Astrocyte (in vitro differentiated cells and primary cell): ENCODE measurements at regions not wholly inside any gene's neighbourhood (a gene's known extent, or its start where the extent isn't known, plus 50 kb on each side); places are given as distances from the start of the nearest gene placed in this dataset.

Experiments used
- DNase-seq: peaks from one replicate; pipeline ENCODE4 v3.0.0-alpha.2; 2010; ENCODE audit warnings: low read depth
- FAIRE-seq: peaks from 2 replicates; lab custom pipeline; 2011; peaks lifted over from hg19 to GRCh38; lab: Jason Lieb, UNC
- H2AFZ ChIP-seq: 2 replicates; pipeline ENCODE4 v1.6.0; 2012; ENCODE audit warnings: low read depth, low read length, inconsistent platforms
- H3K27ac ChIP-seq: 2 replicates; pipeline ENCODE4 v1.5.1; 2011; ENCODE audit warnings: low read depth, low read length, inconsistent platforms
- H3K27me3 ChIP-seq: 2 replicates; pipeline ENCODE4 v1.6.0; 2011; ENCODE audit warnings: low read length, inconsistent platforms; ENCODE audit not compliant: insufficient read depth
- H3K36me3 ChIP-seq: 2 replicates; pipeline ENCODE4 v1.5.1; 2011; ENCODE audit warnings: low read length, inconsistent platforms; ENCODE audit not compliant: insufficient read depth
- H3K4me1 ChIP-seq: 2 replicates; pipeline ENCODE4 v1.5.1; 2011; ENCODE audit warnings: low read length, inconsistent platforms; ENCODE audit not compliant: insufficient read depth
- H3K4me2 ChIP-seq: 2 replicates; pipeline ENCODE4 v1.6.0; 2012; ENCODE audit warnings: low read length, inconsistent platforms
- H3K4me3 ChIP-seq: 2 replicates; pipeline ENCODE4 v1.5.1; 2011; ENCODE audit warnings: low read depth, mild to moderate bottlenecking, low read length, inconsistent platforms; ENCODE audit not compliant: insufficient read depth
- H3K79me2 ChIP-seq: 2 replicates; pipeline ENCODE4 v1.6.0; 2012; ENCODE audit warnings: mild to moderate bottlenecking, low read length, inconsistent platforms; ENCODE audit not compliant: insufficient read depth
- H3K9ac ChIP-seq: 2 replicates; pipeline ENCODE4 v1.6.0; 2012; ENCODE audit warnings: mild to moderate bottlenecking, low read length, inconsistent platforms
- H3K9me3 ChIP-seq: 2 replicates; pipeline ENCODE4 v1.5.1; 2012; ENCODE audit warnings: low read depth, mild to moderate bottlenecking, low read length, inconsistent platforms; ENCODE audit not compliant: insufficient read depth
- H4K20me1 ChIP-seq: 2 replicates; pipeline ENCODE4 v1.6.0; 2012; ENCODE audit warnings: low read length, inconsistent platforms; ENCODE audit not compliant: insufficient read depth
- H3K27ac Mint-ChIP-seq: one replicate; pipeline ENCODE4 v1.8.0; 2021; ENCODE audit warnings: mild to moderate bottlenecking, mixed read lengths; ENCODE audit not compliant: unreplicated experiment
- H3K27me3 Mint-ChIP-seq: one replicate; pipeline ENCODE4 v1.8.0; 2021; ENCODE audit warnings: low read depth, mixed read lengths; ENCODE audit not compliant: unreplicated experiment
- H3K36me3 Mint-ChIP-seq: one replicate; pipeline ENCODE4 v1.8.0; 2021; ENCODE audit warnings: low read depth, mixed read lengths; ENCODE audit not compliant: unreplicated experiment
- H3K4me1 Mint-ChIP-seq: one replicate; pipeline ENCODE4 v1.8.0; 2021; ENCODE audit warnings: low read depth, mixed read lengths; ENCODE audit not compliant: unreplicated experiment
- H3K4me3 Mint-ChIP-seq: one replicate; pipeline ENCODE4 v1.8.0; 2021; ENCODE audit warnings: mild to moderate bottlenecking, moderate library complexity, mixed read lengths; ENCODE audit not compliant: unreplicated experiment
- H3K9me3 Mint-ChIP-seq: one replicate; pipeline ENCODE4 v1.8.0; 2021; ENCODE audit warnings: mild to moderate bottlenecking, mixed read lengths; ENCODE audit not compliant: unreplicated experiment
- EZH2 ChIP-seq: IDR thresholded peaks from 2 replicates; pipeline ENCODE4 v1.6.1; 2012; ENCODE audit warnings: mild to moderate bottlenecking, low read length, inconsistent platforms; ENCODE audit not compliant: insufficient read depth
- TF ChIP-seq, protein P1 (sequence below): IDR thresholded peaks from 2 replicates; pipeline ENCODE4 v1.5.1; 2011; ENCODE audit warnings: low read depth, mild to moderate bottlenecking, inconsistent platforms, low read length, moderate library complexity; ENCODE audit not compliant: insufficient read depth

GRCh38 chr12:127013197-127013596, 1253.8 kb upstream of the TMEM132C start:
- no peaks in the 10 kb centered on the region for H3K9me3 ChIP-seq
- no peaks in the 10 kb centered on the region for H3K4me1 Mint-ChIP-seq
- FAIRE-seq (no peak), DNase-seq (no peak)
- TF ChIP-seq, protein P1, sequence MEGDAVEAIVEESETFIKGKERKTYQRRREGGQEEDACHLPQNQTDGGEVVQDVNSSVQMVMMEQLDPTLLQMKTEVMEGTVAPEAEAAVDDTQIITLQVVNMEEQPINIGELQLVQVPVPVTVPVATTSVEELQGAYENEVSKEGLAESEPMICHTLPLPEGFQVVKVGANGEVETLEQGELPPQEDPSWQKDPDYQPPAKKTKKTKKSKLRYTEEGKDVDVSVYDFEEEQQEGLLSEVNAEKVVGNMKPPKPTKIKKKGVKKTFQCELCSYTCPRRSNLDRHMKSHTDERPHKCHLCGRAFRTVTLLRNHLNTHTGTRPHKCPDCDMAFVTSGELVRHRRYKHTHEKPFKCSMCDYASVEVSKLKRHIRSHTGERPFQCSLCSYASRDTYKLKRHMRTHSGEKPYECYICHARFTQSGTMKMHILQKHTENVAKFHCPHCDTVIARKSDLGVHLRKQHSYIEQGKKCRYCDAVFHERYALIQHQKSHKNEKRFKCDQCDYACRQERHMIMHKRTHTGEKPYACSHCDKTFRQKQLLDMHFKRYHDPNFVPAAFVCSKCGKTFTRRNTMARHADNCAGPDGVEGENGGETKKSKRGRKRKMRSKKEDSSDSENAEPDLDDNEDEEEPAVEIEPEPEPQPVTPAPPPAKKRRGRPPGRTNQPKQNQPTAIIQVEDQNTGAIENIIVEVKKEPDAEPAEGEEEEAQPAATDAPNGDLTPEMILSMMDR, result no peak
- TF ChIP-seq EZH2, result no peak
- no peaks in the 10 kb centered on the region for H3K27me3 ChIP-seq
- no peaks in the 10 kb centered on the region for H4K20me1 ChIP-seq
- no peak overlapping the region for H2AFZ ChIP-seq
- H3K4me3 Mint-ChIP-seq, result no peak overlapping the region
- peaks cover 11% of the 10 kb centered on the region for H3K9me3 Mint-ChIP-seq
- H3K27me3 Mint-ChIP-seq, result no peaks in the 10 kb centered on the region
- no peak overlapping the region for H3K4me2 ChIP-seq
- no peak overlapping the region for H3K27ac Mint-ChIP-seq
- no peak overlapping the region for H3K27ac ChIP-seq
- H3K9ac ChIP-seq, result no peak overlapping the region
- H3K36me3 ChIP-seq, result no peaks in the 10 kb centered on the region
- no peaks in the 10 kb centered on the region for H3K36me3 Mint-ChIP-seq
- H3K79me2 ChIP-seq, result no peaks in the 10 kb centered on the region
- no peak overlapping the region for H3K4me3 ChIP-seq
- no peaks in the 10 kb centered on the region for H3K4me1 ChIP-seq

GRCh38 chr12:127014079-127014478, 1252.9 kb upstream of the TMEM132C start:
- Histone ChIP-seq H3K9ac (no peak overlapping the region), H2AFZ (no peak overlapping the region), H3K36me3 (no peaks in the 10 kb centered on the region), H3K4me1 (no peaks in the 10 kb centered on the region), H3K4me2 (no peak overlapping the region), H3K4me3 (no peak overlapping the region), H4K20me1 (no peaks in the 10 kb centered on the region), H3K9me3 (no peaks in the 10 kb centered on the region), H3K79me2 (no peaks in the 10 kb centered on the region), H3K27ac (no peak overlapping the region), H3K27me3 (no peaks in the 10 kb centered on the region)
- TF ChIP-seq, protein P1, result no peak
- no peak for TF ChIP-seq EZH2
- FAIRE-seq (no peak), DNase-seq (no peak)
- H3K27me3 Mint-ChIP-seq, result no peaks in the 10 kb centered on the region
- H3K27ac Mint-ChIP-seq, result no peak overlapping the region
- no peaks in the 10 kb centered on the region for H3K4me1 Mint-ChIP-seq
- peaks cover 11% of the 10 kb centered on the region for H3K9me3 Mint-ChIP-seq
- H3K4me3 Mint-ChIP-seq, result no peak overlapping the region
- H3K36me3 Mint-ChIP-seq, result no peaks in the 10 kb centered on the region

- Histone ChIP-seq H3K27ac (no peak overlapping the region), H3K27me3 (no peaks in the 10 kb centered on the region), H3K4me1 (no peaks in the 10 kb centered on the region), H3K4me3 (no peak overlapping the region), H3K9ac (no peak overlapping the region), H4K20me1 (no peaks in the 10 kb centered on the region), H3K79me2 (no peaks in the 10 kb centered on the region), H3K4me2 (no peak overlapping the region), H2AFZ (no peak overlapping the region), H3K36me3 (no peaks in the 10 kb centered on the region), H3K9me3 (no peaks in the 10 kb centered on the region)
- Mint-ChIP-seq H3K27ac (no peak overlapping the region), H3K4me1 (no peaks in the 10 kb centered on the region), H3K27me3 (no peaks in the 10 kb centered on the region), H3K4me3 (no peak overlapping the region), H3K9me3 (peaks cover 3% of the 10 kb centered on the region), H3K36me3 (no peaks in the 10 kb centered on the region)
- no peak for DNase-seq
- TF ChIP-seq, protein P1, result no peak
- TF ChIP-seq EZH2, result no peak
- FAIRE-seq, result no peak
Observed at GRCh38 chr12:127024791-127025190, 1242.2 kb upstream of the TMEM132C start.
